ENCODE measurements at regions not wholly inside any gene's neighbourhood (a gene's known extent, or its start where the extent isn't known, plus 50 kb on each side); places are given as distances from the start of the nearest gene placed in this dataset.

DNA sequence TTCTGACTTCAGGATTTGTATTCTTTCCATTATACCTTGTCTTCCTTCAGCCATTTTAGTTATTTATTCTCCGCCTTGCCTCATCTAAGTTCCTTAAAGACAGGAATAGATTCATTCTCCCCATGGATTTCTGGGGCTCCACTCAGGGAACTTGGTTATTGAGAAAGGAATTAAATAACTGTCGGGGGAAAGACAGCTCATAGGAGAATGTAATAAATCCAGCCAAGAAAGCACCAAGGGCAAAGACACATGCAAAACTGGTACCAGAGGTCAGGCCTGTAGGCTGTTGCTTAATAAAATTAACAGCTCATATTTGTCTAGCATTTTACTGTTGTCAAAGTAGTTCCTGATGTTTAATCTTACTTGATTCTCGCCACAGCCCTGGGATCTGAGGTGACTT is 357.2 kb downstream of the TMEM38B start:
- no peaks in the 10 kb centered on the region for H3K79me2 ChIP-seq

DNA sequence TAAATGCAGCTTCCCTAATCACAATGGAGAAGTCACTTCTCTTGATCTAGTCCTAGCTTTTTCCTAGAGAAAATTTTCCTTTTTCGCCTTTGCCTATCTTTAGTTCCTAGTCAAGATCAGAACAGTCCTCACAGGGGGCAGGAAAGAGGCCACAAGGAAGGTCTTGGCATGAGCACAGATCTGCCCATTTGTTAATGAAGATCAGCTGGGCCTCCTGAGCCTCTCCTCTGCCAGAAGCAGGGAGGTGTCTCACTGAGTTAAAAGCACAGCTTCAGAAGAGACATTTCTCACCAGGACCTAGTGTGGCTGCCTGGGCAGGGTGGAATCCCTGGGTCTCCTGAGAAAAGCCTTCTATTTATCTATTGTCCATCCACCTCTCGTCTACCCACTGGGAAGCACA is 357.8 kb downstream of the TMEM38B start:
- no peaks in the 10 kb centered on the region for H3K4me1 ChIP-seq
- TF ChIP-seq, protein P1, sequence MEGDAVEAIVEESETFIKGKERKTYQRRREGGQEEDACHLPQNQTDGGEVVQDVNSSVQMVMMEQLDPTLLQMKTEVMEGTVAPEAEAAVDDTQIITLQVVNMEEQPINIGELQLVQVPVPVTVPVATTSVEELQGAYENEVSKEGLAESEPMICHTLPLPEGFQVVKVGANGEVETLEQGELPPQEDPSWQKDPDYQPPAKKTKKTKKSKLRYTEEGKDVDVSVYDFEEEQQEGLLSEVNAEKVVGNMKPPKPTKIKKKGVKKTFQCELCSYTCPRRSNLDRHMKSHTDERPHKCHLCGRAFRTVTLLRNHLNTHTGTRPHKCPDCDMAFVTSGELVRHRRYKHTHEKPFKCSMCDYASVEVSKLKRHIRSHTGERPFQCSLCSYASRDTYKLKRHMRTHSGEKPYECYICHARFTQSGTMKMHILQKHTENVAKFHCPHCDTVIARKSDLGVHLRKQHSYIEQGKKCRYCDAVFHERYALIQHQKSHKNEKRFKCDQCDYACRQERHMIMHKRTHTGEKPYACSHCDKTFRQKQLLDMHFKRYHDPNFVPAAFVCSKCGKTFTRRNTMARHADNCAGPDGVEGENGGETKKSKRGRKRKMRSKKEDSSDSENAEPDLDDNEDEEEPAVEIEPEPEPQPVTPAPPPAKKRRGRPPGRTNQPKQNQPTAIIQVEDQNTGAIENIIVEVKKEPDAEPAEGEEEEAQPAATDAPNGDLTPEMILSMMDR (IDR thresholded peaks at IDR 0.05): no peak
- H3K36me3 ChIP-seq (ENCODE audit: control insufficient read depth, insufficient read depth, low read length): no peaks in the 10 kb centered on the region
- H3K27me3 ChIP-seq (ENCODE audit: control insufficient read depth, insufficient read depth, low read length): no peaks in the 10 kb centered on the region
- no peak overlapping the region for H3K9ac ChIP-seq
- H3K27ac ChIP-seq: no peak overlapping the region
- no peak overlapping the region for H2AFZ ChIP-seq
- no peaks in the 10 kb centered on the region for H3K9me3 ChIP-seq (ENCODE audit: control insufficient read depth, low read length)
- no peak overlapping the region for H3K4me3 ChIP-seq (ENCODE audit: low read depth, low read length)
- H3K79me2 ChIP-seq: no peaks in the 10 kb centered on the region
- H3K4me2 ChIP-seq (ENCODE audit: low read length): no peak overlapping the region

More for the DNA sequence above, 357.2 kb downstream of the TMEM38B start:
- Histone ChIP-seq H3K36me3 (ENCODE audit: control insufficient read depth, insufficient read depth, low read length) (no peaks in the 10 kb centered on the region), H3K4me3 (ENCODE audit: low read depth, low read length) (no peak overlapping the region), H3K4me2 (ENCODE audit: low read length) (no peak overlapping the region), H3K4me1 (no peaks in the 10 kb centered on the region), H2AFZ (no peak overlapping the region), H3K9me3 (ENCODE audit: control insufficient read depth, low read length) (no peaks in the 10 kb centered on the region), H3K9ac (no peak overlapping the region), H3K27me3 (ENCODE audit: control insufficient read depth, insufficient read depth, low read length) (no peaks in the 10 kb centered on the region), H3K27ac (no peak overlapping the region)
- TF ChIP-seq, protein P1 (IDR thresholded peaks at IDR 0.05): no peak

DNA sequence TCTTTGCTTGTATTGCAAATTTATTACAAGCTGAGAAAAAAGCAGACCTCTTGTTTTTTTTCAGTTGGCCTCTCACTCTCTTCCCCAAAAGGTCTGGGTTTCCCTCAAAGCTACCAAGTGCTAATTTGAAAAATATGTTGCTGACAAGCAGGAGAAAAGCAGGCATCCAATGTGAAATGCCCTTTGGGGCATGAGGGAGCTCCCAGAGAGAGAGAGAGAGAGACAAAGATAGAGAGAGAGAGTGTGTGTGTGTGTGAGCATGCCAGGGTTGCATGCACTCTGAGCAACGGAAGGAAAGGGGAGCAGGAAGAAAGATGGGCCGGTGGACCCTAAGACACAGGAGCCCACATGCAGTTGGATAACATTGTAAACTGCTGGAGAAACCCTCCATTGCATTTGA is 358.4 kb downstream of the TMEM38B start:
- no peak overlapping the region for H2AFZ ChIP-seq
- H3K4me3 ChIP-seq (ENCODE audit: low read depth, low read length): no peak overlapping the region
- no peaks in the 10 kb centered on the region for H3K9me3 ChIP-seq (ENCODE audit: control insufficient read depth, low read length)
- H3K79me2 ChIP-seq: no peaks in the 10 kb centered on the region
- no peak overlapping the region for H3K4me2 ChIP-seq (ENCODE audit: low read length)
- no peak overlapping the region for H3K9ac ChIP-seq
- TF ChIP-seq, protein P1 (IDR thresholded peaks at IDR 0.05): no peak
- no peak overlapping the region for H3K27ac ChIP-seq
- H3K27me3 ChIP-seq (ENCODE audit: control insufficient read depth, insufficient read depth, low read length): no peaks in the 10 kb centered on the region
- H3K36me3 ChIP-seq (ENCODE audit: control insufficient read depth, insufficient read depth, low read length): no peaks in the 10 kb centered on the region
- H3K4me1 ChIP-seq: no peaks in the 10 kb centered on the region

DNA sequence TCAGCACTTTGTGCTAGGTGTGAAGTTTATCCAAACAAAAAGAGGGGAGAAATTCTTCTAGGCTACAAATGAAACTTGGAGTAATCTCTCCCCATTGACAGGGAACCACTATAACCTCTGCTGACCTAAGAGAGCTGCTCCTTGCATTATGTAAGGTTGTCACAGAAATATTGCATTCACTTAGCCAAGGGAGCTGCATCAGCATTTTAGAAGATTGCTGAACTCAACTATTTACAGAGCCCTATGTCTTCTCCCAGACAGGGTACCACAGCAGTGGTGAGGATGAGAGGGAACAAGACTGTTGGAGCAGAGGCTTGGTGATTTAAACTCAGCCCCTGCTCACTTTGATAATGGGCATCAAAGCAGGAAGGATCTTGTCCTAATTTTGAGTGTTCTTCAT is 362.0 kb downstream of the TMEM38B start:
- TF ChIP-seq, protein P1 (IDR thresholded peaks at IDR 0.05): no peak
- H3K4me1 ChIP-seq: no peaks in the 10 kb centered on the region
- H3K9ac ChIP-seq: no peak overlapping the region
- H2AFZ ChIP-seq: no peak overlapping the region
- H3K79me2 ChIP-seq: no peaks in the 10 kb centered on the region
- H3K9me3 ChIP-seq (ENCODE audit: control insufficient read depth, low read length): no peaks in the 10 kb centered on the region
- no peak overlapping the region for H3K27ac ChIP-seq
- H3K27me3 ChIP-seq (ENCODE audit: control insufficient read depth, insufficient read depth, low read length): no peaks in the 10 kb centered on the region
- H3K36me3 ChIP-seq (ENCODE audit: control insufficient read depth, insufficient read depth, low read length): no peaks in the 10 kb centered on the region
- no peak overlapping the region for H3K4me3 ChIP-seq (ENCODE audit: low read depth, low read length)
- no peak overlapping the region for H3K4me2 ChIP-seq (ENCODE audit: low read length)

DNA sequence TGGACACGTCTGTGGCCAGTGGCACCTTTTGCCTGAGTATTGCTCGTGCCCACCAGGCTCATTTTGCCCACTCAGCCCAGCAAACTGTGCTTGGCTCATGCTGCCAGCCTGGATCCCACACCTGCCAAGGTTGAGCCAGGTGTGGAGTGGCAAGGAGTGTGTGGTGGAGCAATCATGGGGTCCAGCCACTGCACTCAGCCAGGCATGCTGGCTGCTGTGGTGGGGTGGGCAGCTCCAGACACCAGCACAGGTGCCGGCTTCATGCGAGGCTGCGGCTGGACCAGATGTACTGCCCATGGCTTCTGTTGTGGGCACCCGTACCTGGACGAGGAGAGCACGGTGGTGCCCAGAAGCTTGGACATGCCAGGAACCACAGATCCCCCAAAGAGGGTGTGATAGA is 364.1 kb downstream of the TMEM38B start:
- H3K27me3 ChIP-seq (ENCODE audit: control insufficient read depth, insufficient read depth, low read length): no peaks in the 10 kb centered on the region

More for the DNA sequence above, 364.1 kb downstream of the TMEM38B start:
- no peak overlapping the region for H3K27ac ChIP-seq
- no peaks in the 10 kb centered on the region for H3K79me2 ChIP-seq
- H3K4me2 ChIP-seq (ENCODE audit: low read length): no peak overlapping the region
- H3K9me3 ChIP-seq (ENCODE audit: control insufficient read depth, low read length): no peaks in the 10 kb centered on the region
- TF ChIP-seq, protein P1 (IDR thresholded peaks at IDR 0.05): no peak
- H2AFZ ChIP-seq: no peak overlapping the region
- no peaks in the 10 kb centered on the region for H3K36me3 ChIP-seq (ENCODE audit: control insufficient read depth, insufficient read depth, low read length)
- H3K4me3 ChIP-seq (ENCODE audit: low read depth, low read length): no peak overlapping the region
- no peaks in the 10 kb centered on the region for H3K4me1 ChIP-seq
- H3K9ac ChIP-seq: no peak overlapping the region

Measured in parathyroid adenoma (tissue), 2 donors.